ENCODE measurements at regions not wholly inside any gene's neighbourhood (a gene's known extent, or its start where the extent isn't known, plus 50 kb on each side); places are given as distances from the start of the nearest gene placed in this dataset.

DNA sequence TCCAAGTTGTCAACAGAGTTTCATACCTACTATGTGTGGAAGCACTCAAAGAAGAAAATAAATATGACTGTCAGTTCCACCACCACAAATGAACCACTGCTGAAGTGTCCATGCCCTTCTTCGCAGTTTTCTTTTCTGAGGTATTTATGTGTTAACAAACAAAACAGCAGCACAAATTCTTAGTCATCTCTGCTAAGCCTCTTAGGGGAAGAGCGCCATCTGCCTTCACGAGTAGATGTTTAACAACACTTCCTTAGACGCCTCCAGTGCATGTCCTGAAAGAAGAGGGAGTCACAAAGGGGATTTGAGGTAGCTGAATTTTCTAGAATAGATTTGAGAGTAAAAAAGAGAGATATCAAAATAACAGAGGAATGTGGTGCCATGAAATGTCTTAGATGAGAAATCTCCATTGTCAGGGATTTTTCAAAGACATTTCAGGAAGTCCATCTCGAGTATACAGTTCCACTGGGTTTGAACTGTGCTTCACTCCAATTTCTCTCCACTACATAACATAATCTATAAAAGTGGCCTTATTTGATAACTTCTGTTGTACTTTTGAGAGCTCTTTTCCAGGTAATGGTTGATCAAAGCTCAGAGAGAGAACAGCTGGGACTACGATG, 775.3 kb upstream of the POM121L12 start:
- TF ChIP-seq, protein P1, sequence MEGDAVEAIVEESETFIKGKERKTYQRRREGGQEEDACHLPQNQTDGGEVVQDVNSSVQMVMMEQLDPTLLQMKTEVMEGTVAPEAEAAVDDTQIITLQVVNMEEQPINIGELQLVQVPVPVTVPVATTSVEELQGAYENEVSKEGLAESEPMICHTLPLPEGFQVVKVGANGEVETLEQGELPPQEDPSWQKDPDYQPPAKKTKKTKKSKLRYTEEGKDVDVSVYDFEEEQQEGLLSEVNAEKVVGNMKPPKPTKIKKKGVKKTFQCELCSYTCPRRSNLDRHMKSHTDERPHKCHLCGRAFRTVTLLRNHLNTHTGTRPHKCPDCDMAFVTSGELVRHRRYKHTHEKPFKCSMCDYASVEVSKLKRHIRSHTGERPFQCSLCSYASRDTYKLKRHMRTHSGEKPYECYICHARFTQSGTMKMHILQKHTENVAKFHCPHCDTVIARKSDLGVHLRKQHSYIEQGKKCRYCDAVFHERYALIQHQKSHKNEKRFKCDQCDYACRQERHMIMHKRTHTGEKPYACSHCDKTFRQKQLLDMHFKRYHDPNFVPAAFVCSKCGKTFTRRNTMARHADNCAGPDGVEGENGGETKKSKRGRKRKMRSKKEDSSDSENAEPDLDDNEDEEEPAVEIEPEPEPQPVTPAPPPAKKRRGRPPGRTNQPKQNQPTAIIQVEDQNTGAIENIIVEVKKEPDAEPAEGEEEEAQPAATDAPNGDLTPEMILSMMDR (IDR thresholded peaks at IDR 0.05) = no peak
- no peak for TF ChIP-seq POLR2A (IDR thresholded peaks at IDR 0.05)

Data from lower leg skin (tissue), 3 donors.